Natural killer cell (primary cell): ENCODE measurements at regions not wholly inside any gene's neighbourhood (a gene's known extent, or its start where the extent isn't known, plus 50 kb on each side); places are given as distances from the start of the nearest gene placed in this dataset.

ENCODE experiments used
- ATAC-seq, 3 donors: fragments of 150-1000 bp in 2 of 3; fragments of 200-7000 bp in 1 of 3; cut with Tn5 transposase; 1 replicate in 1 of 3; 2 replicates in 2 of 3; pipeline ENCODE4 v1.10.0; 2021; ENCODE audit warnings: mild to moderate bottlenecking in 2 of 3, moderate library complexity in 2 of 3
- DNase-seq, 2 donors: peaks; one replicate each; pipeline versions ENCODE4 v3.0.0 to v3.0.0-alpha.2; 2013 to 2021; ENCODE audit warnings: mixed read lengths in 1 of 2
- H3K27ac ChIP-seq: one replicate; pipeline ENCODE4 v1.5.1; 2013; ENCODE audit warnings: mild to moderate bottlenecking, low read length
- H3K27me3 ChIP-seq: one replicate; pipeline ENCODE4 v1.6.1; 2013; ENCODE audit warnings: low read length; ENCODE audit not compliant: control insufficient read depth, insufficient read depth
- H3K36me3 ChIP-seq: one replicate; pipeline ENCODE4 v1.6.1; 2013; ENCODE audit warnings: low read length; ENCODE audit not compliant: control insufficient read depth, insufficient read depth
- H3K4me1 ChIP-seq: one replicate; pipeline ENCODE4 v1.6.1; 2013; ENCODE audit warnings: low read length; ENCODE audit not compliant: control insufficient read depth, insufficient read depth
- H3K4me3 ChIP-seq: one replicate; pipeline ENCODE4 v1.5.1; 2013; ENCODE audit warnings: low read length
- H3K9me3 ChIP-seq: one replicate; pipeline ENCODE4 v1.6.1; 2013; ENCODE audit warnings: low read length; ENCODE audit not compliant: control insufficient read depth, insufficient read depth
- H3K27ac Mint-ChIP-seq, 2 donors: one replicate each; pipeline ENCODE4 v1.8.0; 2022; ENCODE audit warnings: mild to moderate bottlenecking in 2 of 2, mixed read lengths in 2 of 2, moderate library complexity in 1 of 2
- H3K27me3 Mint-ChIP-seq, 2 donors: one replicate each; pipeline ENCODE4 v1.8.0; 2022; ENCODE audit warnings: low read depth in 2 of 2, mixed read lengths in 2 of 2
- H3K36me3 Mint-ChIP-seq: one replicate; pipeline ENCODE4 v1.8.0; 2022; ENCODE audit warnings: mixed read lengths
- H3K4me1 Mint-ChIP-seq, 2 donors: one replicate each; pipeline ENCODE4 v1.8.0; 2022; ENCODE audit warnings: mixed read lengths in 2 of 2
- H3K4me3 Mint-ChIP-seq: one replicate; pipeline ENCODE4 v1.8.0; 2022; ENCODE audit warnings: mild to moderate bottlenecking, moderate library complexity, mixed read lengths
- H3K9me3 Mint-ChIP-seq, 2 donors: one replicate each; pipeline ENCODE4 v1.8.0; 2022; ENCODE audit warnings: mixed read lengths in 2 of 2
- CTCF ChIP-seq: fragments of 200-600 bp; IDR thresholded peaks from one replicate; pipeline ENCODE4 v1.8.0; 2022; ENCODE audit warnings: antibody characterized with exemption
- WGBS: methylation state at CpG from one replicate; pipeline ENCODE4 v1.1.7; 2013; ENCODE audit warnings: missing lambda C conversion rate; ENCODE audit not compliant: insufficient coverage; 5-methylcytosine and 5-hydroxymethylcytosine counted together
- intact Hi-C: fragments of 100-400 bp; cut with micrococcal nuclease; formaldehyde crosslinking; loops from one replicate; pipeline ENCODE4 v1.14.2; 2022

DNA sequence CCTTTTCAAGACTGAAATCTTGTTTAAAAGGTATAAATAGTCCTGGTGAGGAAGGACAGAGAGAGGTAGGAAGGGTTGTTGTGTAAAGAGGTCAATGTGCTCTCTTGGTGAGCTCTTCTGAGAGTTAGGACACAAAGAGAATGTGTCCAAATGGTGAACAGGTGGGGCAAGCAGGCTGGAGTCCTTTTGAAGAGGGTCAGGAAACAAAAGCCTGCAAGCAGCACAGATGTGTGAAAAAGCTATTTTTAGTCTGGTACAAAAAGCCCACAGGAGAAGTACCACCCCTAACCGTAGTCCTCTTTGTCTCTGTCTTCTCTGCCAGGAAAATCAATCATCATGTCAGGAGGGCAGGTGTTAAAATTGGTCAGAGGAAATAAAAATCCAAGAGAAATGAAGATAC is 54.4 kb upstream of the SYN3 start:
- DNase-seq, result no peak
- Mint-ChIP-seq H3K4me1 (peaks cover 14 to 17% of the 10 kb centered on the region in 2 donors), H3K36me3 (no peaks in the 10 kb centered on the region), H3K9me3 (no peaks in the 10 kb centered on the region), H3K4me3 (no peak overlapping the region), H3K27me3 (peaks cover 0 to 4% of the 10 kb centered on the region in 2 donors), H3K27ac (no peak overlapping the region)
- Histone ChIP-seq H3K27ac (no peak overlapping the region), H3K9me3 (no peaks in the 10 kb centered on the region), H3K27me3 (no peaks in the 10 kb centered on the region), H3K36me3 (no peaks in the 10 kb centered on the region), H3K4me3 (no peak overlapping the region), H3K4me1 (peaks cover 5% of the 10 kb centered on the region)
- TF ChIP-seq CTCF, result no peak
- intact Hi-C loops, result no loop called here
- no peak for ATAC-seq
- no CpG with 5 or more reads among the region's 1 CpG for WGBS

DNA sequence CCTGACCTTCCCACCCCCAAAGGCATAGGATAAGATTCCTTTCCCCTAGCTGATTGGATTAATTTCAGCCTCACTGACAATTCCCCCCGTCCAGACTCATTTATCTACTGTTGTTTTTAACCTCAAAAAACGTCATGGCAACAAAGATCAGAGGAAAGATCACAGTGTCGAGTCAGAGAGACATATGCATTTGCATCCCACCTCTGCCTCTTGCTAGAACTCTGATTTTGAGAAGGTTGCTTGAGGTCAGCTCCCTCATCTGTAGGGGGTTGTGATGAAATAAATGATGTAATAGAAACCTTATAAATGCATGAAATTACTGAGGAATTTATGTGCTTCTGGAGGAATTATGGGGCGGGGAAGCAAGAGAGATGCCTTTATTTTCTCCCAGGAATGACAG is 53.3 kb upstream of the SYN3 start:
- H3K36me3 ChIP-seq, result no peaks in the 10 kb centered on the region
- Mint-ChIP-seq H3K4me3 (no peak overlapping the region), H3K36me3 (no peaks in the 10 kb centered on the region), H3K27ac (no peak overlapping the region), H3K9me3 (no peaks in the 10 kb centered on the region), H3K4me1 (peaks cover 14 to 17% of the 10 kb centered on the region in 2 donors), H3K27me3 (peaks cover 0 to 4% of the 10 kb centered on the region in 2 donors)
- no peaks in the 10 kb centered on the region for H3K27me3 ChIP-seq
- H3K4me3 ChIP-seq, result no peak overlapping the region
- intact Hi-C loops, result no loop called here
- TF ChIP-seq CTCF, result no peak
- H3K9me3 ChIP-seq, result no peaks in the 10 kb centered on the region
- ATAC-seq (no peak), DNase-seq (no peak)
- H3K4me1 ChIP-seq, result peaks cover 5% of the 10 kb centered on the region
- no peak overlapping the region for H3K27ac ChIP-seq
- WGBS, result 24% methylated on average over 3 of the region's 4 CpGs

GRCh38 chr22:33110562-33111163 is 52.5 kb upstream of the SYN3 start:
- Histone ChIP-seq H3K27ac (no peak overlapping the region), H3K9me3 (no peaks in the 10 kb centered on the region), H3K36me3 (no peaks in the 10 kb centered on the region), H3K4me1 (peaks cover 5% of the 10 kb centered on the region), H3K27me3 (no peaks in the 10 kb centered on the region), H3K4me3 (no peak overlapping the region)
- no peaks in the 10 kb centered on the region for H3K36me3 Mint-ChIP-seq
- no peak for TF ChIP-seq CTCF
- intact Hi-C loops, result no loop called here
- H3K4me3 Mint-ChIP-seq, result no peak overlapping the region
- no peak overlapping the region for H3K27ac Mint-ChIP-seq
- DNase-seq (no peak), ATAC-seq (no peak)
- H3K27me3 Mint-ChIP-seq, result peaks cover 0 to 4% of the 10 kb centered on the region in 2 donors
- H3K4me1 Mint-ChIP-seq, result peaks cover 14 to 17% of the 10 kb centered on the region in 2 donors
- 93% methylated on average over 6 of the region's 7 CpGs for WGBS
- H3K9me3 Mint-ChIP-seq, result no peaks in the 10 kb centered on the region
